K562 (cell line): ENCODE measurements at regions not wholly inside any gene's neighbourhood (a gene's known extent, or its start where the extent isn't known, plus 50 kb on each side); places are given as distances from the start of the nearest gene placed in this dataset.

ENCODE experiments used
- ATAC-seq: fragments of 200-7000 bp; cut with Tn5 transposase; 3 replicates; pipeline ENCODE4 v1.9.1; 2020; ENCODE audit warnings: moderate library complexity
- BruUV-seq: library from RNA; stranded (reverse); fragments of 400-500 nt; replicated peaks from 2 replicates; lab custom pipeline; 2021; lab: Mats Ljungman, UMichigan
- CTCF ChIA-PET: fragments of 300-600 bp; formaldehyde crosslinking; extraction: SDS; loops from one replicate; lab custom pipeline; 2021; ENCODE audit warnings: low intra/inter-chr PET ratio; lab: Yijun Ruan, JAX
- POLR2A ChIA-PET: fragments of 300-600, 350-650 bp; sonication (Branson Sonifier 250); formaldehyde crosslinking; extraction: SDS; loops from one replicate; lab custom pipeline; 2021; ENCODE audit warnings: antibody characterized with exemption, inconsistent platforms; lab: Yijun Ruan, JAX
- DNase-seq, 4 experiments: peaks; one replicate each; pipeline versions ENCODE4 v3.0.0 to v3.0.0-alpha.2; 2011 to 2018; ENCODE audit warnings: low spot score in 3 of 4, mixed read lengths in 3 of 4; ENCODE audit errors: extremely low read depth in 1 of 4
- FAIRE-seq: peaks from 2 replicates; lab custom pipeline; 2011; peaks lifted over from hg19 to GRCh38; lab: Jason Lieb, UNC
- H2AFZ ChIP-seq: 2 replicates; pipeline ENCODE4 v1.6.0; 2011; ENCODE audit warnings: low read depth, low read length, control low read depth, inconsistent platforms
- H3K27ac ChIP-seq: fragments of 200-600 bp; 3 replicates; pipeline ENCODE4 v1.8.0; 2011; ENCODE audit warnings: low read depth, mild to moderate bottlenecking, control low read depth, inconsistent platforms, low read length, moderate library complexity, mixed read lengths; ENCODE audit errors: extremely low read depth
- H3K27me3 ChIP-seq, 2 experiments: fragments of 300-600 bp in 1 of 2; 2 replicates in 1 of 2; 3 replicates in 1 of 2; pipeline versions ENCODE4 v1.6.0 to v1.8.0; 2011; ENCODE audit warnings: inconsistent platforms in 2 of 2, low read length in 2 of 2, mild to moderate bottlenecking in 1 of 2, mixed read lengths in 1 of 2, moderate library complexity in 1 of 2; ENCODE audit not compliant: control insufficient read depth in 2 of 2, insufficient read depth in 2 of 2
- H3K36me3 ChIP-seq: fragments of 300-600 bp; 3 replicates; pipeline ENCODE4 v1.8.0; 2011; ENCODE audit warnings: mild to moderate bottlenecking, low read length, inconsistent platforms; ENCODE audit not compliant: control insufficient read depth, insufficient read depth
- H3K4me1 ChIP-seq, 2 experiments: fragments of 200-600 bp in 1 of 2; replicated peaks in 1 of 2; 2 replicates in 1 of 2; 3 replicates in 1 of 2; pipeline versions ENCODE4 v1.5.1 to v1.8.0; 2011; ENCODE audit warnings: inconsistent platforms in 2 of 2, low read length in 2 of 2, mild to moderate bottlenecking in 1 of 2, mixed read lengths in 1 of 2, moderate library complexity in 1 of 2; ENCODE audit not compliant: control insufficient read depth in 2 of 2, insufficient read depth in 2 of 2
- H3K4me2 ChIP-seq: 2 replicates; pipeline ENCODE4 v1.6.1; 2011; ENCODE audit warnings: low read length, control low read depth, inconsistent platforms, mixed read lengths; ENCODE audit not compliant: insufficient read depth
- H3K4me3 ChIP-seq: fragments of 200-600 bp; sonication (generic), shearing (Covaris generic); 2 replicates; pipeline ENCODE4 v1.5.1; 2016; ENCODE audit warnings: control low read depth, inconsistent platforms
- H3K79me2 ChIP-seq: fragments of 200-600 bp; 3 replicates; pipeline ENCODE4 v1.8.0; 2011; ENCODE audit warnings: low read length, inconsistent platforms; ENCODE audit not compliant: control insufficient read depth, insufficient read depth
- H3K9ac ChIP-seq, 2 experiments: 2 replicates each; pipeline versions ENCODE4 v1.6.0 to v1.6.1; 2011; ENCODE audit warnings: low read depth in 2 of 2, low read length in 2 of 2, control low read depth in 1 of 2, inconsistent platforms in 1 of 2, mild to moderate bottlenecking in 1 of 2, mixed read lengths in 1 of 2; ENCODE audit not compliant: insufficient read depth in 1 of 2
- H3K9me1 ChIP-seq: one replicate; pipeline ENCODE4 v1.6.0; 2011; ENCODE audit warnings: inconsistent platforms, mild to moderate bottlenecking, low read length, moderate library complexity; ENCODE audit not compliant: control insufficient read depth, insufficient read depth
- H3K9me3 ChIP-seq: replicated peaks from 2 replicates; pipeline ENCODE4 v1.5.1; 2011; ENCODE audit warnings: low read depth, low read length, inconsistent platforms; ENCODE audit not compliant: control insufficient read depth, insufficient read depth
- H4K20me1 ChIP-seq: replicated peaks from 2 replicates; pipeline ENCODE4 v1.6.1; 2011; ENCODE audit warnings: low read length, inconsistent platforms, mixed read lengths; ENCODE audit not compliant: control insufficient read depth, insufficient read depth
- JUNB ChIP-seq: fragments of 450-650 bp; formaldehyde crosslinking; conservative IDR thresholded peaks from 2 replicates; pipeline ENCODE4 v1.4.0; 2020; ENCODE audit warnings: mild to moderate bottlenecking
- KAT8 ChIP-seq: fragments of 450-650 bp; IDR thresholded peaks from 2 replicates; pipeline ENCODE4 v1.6.1; 2016; ENCODE audit warnings: low read depth, mild to moderate bottlenecking
- PHB2 ChIP-seq: fragments of 450-650 bp; IDR thresholded peaks from 2 replicates; pipeline ENCODE4 v1.6.1; 2017; ENCODE audit warnings: low read depth
- POLR2H ChIP-seq: IDR thresholded peaks from 2 replicates; pipeline ENCODE4 v1.6.1; 2016; ENCODE audit warnings: missing genetic modification characterization, low read depth, mild to moderate bottlenecking, control low read depth, missing compliant biosample characterization, moderate library complexity
- SAFB ChIP-seq: fragments of 200-400 bp; formaldehyde crosslinking; IDR thresholded peaks from 2 replicates; pipeline ENCODE4 v1.6.1; 2017; ENCODE audit warnings: low read depth, low read length, borderline replicate concordance
- SP2 ChIP-seq: IDR thresholded peaks from 2 replicates; pipeline ENCODE4 v1.6.1; 2011; ENCODE audit warnings: mild to moderate bottlenecking, low read depth, low read length, moderate library complexity; ENCODE audit not compliant: poor library complexity, severe bottlenecking; ENCODE audit errors: extremely low read depth
- WGBS: fragments of 100-300 bp; shearing (Covaris generic); methylation state at CpG from one replicate; pipeline ENCODE4 v1.1.6; 2016; ENCODE audit warnings: low coverage, mixed read lengths; ENCODE audit not compliant: insufficient coverage; ENCODE audit errors: missing lambda C conversion rate; 5-methylcytosine and 5-hydroxymethylcytosine counted together
- in situ Hi-C: fragments of 300-500 bp; cut with MboI; formaldehyde crosslinking; loops from 4 replicates; pipeline ENCODE4 v1.15.0; 2018; ENCODE audit warnings: inconsistent platforms, mixed read lengths
- intact Hi-C: fragments of 100-400 bp; cut with micrococcal nuclease; formaldehyde crosslinking; loops from 2 replicates; pipeline ENCODE4 v1.14.2; 2022
- TF ChIP-seq, protein P1 (sequence below): IDR thresholded peaks from 2 replicates; pipeline ENCODE4 v1.6.1; 2016; ENCODE audit warnings: missing genetic modification characterization, missing compliant biosample characterization
- TF ChIP-seq, protein P2 (sequence below): fragments of 450-650 bp; formaldehyde crosslinking; IDR thresholded peaks from 2 replicates; pipeline ENCODE4 v1.4.0; 2022; ENCODE audit warnings: missing genetic modification characterization

DNA sequence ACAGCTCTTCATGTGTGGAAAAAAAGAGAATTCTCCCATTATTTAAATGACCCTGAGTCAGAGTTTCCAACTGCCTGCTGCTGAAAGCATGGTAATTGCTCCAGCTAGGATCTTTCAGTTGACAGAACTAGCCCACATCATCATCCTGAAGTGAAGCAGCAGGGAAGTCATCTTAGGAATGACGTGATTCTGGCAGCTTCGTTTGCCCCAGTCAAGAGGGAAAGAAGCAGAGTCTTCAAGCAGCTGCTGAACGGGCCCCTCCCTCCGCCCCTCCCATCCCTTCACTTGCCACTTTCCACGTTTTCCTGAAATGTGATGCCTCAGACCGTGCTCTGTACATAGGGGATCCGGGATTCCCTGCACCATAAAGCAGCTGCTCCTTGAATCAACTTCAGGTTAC, 455.0 kb upstream of the TMEM132C start:
- ATAC-seq (no peak), DNase-seq (no peak), FAIRE-seq (no peak)
- no peaks in the 10 kb centered on the region; the same call in 1 of the 2 replicates for H3K9me3 ChIP-seq
- in situ Hi-C loops: no loop called here
- H3K79me2 ChIP-seq: no peaks in the 10 kb centered on the region
- no peaks in the 10 kb centered on the region for H3K9me1 ChIP-seq
- H3K4me1 ChIP-seq: no peaks in the 10 kb centered on the region
- ChIA-PET CTCF (no interaction called here), POLR2A (no interaction called here)
- H4K20me1 ChIP-seq: no peaks in the 10 kb centered on the region
- H2AFZ ChIP-seq: no peak overlapping the region
- H3K9ac ChIP-seq: no peak overlapping the region
- no peak overlapping the region for H3K4me3 ChIP-seq
- no peaks in the 10 kb centered on the region for H3K27me3 ChIP-seq
- H3K4me2 ChIP-seq: no peak overlapping the region
- intact Hi-C loops: no loop called here
- WGBS: 1% methylated on average over 7 of the region's 7 CpGs
- no peak overlapping the region for H3K27ac ChIP-seq
- BruUV-seq: no TSS peak
- no peaks in the 10 kb centered on the region for H3K36me3 ChIP-seq
- TF ChIP-seq POLR2H (tag) (no peak), SP2 (no peak), JUNB (CRISPR knock-in tag) (no peak), KAT8 (no peak), PHB2 (no peak), SAFB (no peak)
- TF ChIP-seq, protein P1, sequence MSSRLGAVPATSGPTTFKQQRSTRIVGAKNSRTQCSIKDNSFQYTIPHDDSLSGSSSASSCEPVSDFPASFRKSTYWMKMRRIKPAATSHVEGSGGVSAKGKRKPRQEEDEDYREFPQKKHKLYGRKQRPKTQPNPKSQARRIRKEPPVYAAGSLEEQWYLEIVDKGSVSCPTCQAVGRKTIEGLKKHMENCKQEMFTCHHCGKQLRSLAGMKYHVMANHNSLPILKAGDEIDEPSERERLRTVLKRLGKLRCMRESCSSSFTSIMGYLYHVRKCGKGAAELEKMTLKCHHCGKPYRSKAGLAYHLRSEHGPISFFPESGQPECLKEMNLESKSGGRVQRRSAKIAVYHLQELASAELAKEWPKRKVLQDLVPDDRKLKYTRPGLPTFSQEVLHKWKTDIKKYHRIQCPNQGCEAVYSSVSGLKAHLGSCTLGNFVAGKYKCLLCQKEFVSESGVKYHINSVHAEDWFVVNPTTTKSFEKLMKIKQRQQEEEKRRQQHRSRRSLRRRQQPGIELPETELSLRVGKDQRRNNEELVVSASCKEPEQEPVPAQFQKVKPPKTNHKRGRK: no peak
- TF ChIP-seq, protein P2, sequence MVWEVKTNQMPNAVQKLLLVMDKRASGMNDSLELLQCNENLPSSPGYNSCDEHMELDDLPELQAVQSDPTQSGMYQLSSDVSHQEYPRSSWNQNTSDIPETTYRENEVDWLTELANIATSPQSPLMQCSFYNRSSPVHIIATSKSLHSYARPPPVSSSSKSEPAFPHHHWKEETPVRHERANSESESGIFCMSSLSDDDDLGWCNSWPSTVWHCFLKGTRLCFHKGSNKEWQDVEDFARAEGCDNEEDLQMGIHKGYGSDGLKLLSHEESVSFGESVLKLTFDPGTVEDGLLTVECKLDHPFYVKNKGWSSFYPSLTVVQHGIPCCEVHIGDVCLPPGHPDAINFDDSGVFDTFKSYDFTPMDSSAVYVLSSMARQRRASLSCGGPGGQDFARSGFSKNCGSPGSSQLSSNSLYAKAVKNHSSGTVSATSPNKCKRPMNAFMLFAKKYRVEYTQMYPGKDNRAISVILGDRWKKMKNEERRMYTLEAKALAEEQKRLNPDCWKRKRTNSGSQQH (CRISPR knock-in tag): no peak
